22Rv1 (cell line): ENCODE measurements at regions not wholly inside any gene's neighbourhood (a gene's known extent, or its start where the extent isn't known, plus 50 kb on each side); places are given as distances from the start of the nearest gene placed in this dataset.

Source experiments
- H3K27ac ChIP-seq: fragments of 450-650 bp; 2 replicates; pipeline ENCODE4 v1.5.1; 2017
- CTCF ChIP-seq: fragments of 450-650 bp; IDR thresholded peaks from 2 replicates; pipeline ENCODE4 v1.5.1; 2017; ENCODE audit warnings: mild to moderate bottlenecking
- ZFX ChIP-seq: fragments of 450-650 bp; IDR thresholded peaks from 2 replicates; pipeline ENCODE4 v1.6.1; 2017; ENCODE audit warnings: antibody characterized with exemption, borderline replicate concordance

- TF ChIP-seq CTCF = no peak
- TF ChIP-seq ZFX = no peak
- no peak overlapping the region for H3K27ac ChIP-seq
Measured at GRCh38 chr12:90003688-90004087, 295.1 kb upstream of the ATP2B1 start.

GRCh38 chr12:90000721-90001120 is 292.1 kb upstream of the ATP2B1 start:
- H3K27ac ChIP-seq = no peak overlapping the region
- TF ChIP-seq CTCF (no peak), ZFX (no peak)

GRCh38 chr12:89999699-90000505 is 291.3 kb upstream of the ATP2B1 start:
- H3K27ac ChIP-seq = no peak overlapping the region
- TF ChIP-seq ZFX (no peak), CTCF (no peak)

- no peak for TF ChIP-seq ZFX
- no peak for TF ChIP-seq CTCF
- no peak overlapping the region for H3K27ac ChIP-seq
Measured at GRCh38 chr12:89995870-89996269, 287.2 kb upstream of the ATP2B1 start.

GRCh38 chr12:89994911-89995310 is 286.3 kb upstream of the ATP2B1 start:
- TF ChIP-seq CTCF = no peak
- TF ChIP-seq ZFX = no peak
- no peak overlapping the region for H3K27ac ChIP-seq

GRCh38 chr12:89993632-89994031 is 285.0 kb upstream of the ATP2B1 start:
- H3K27ac ChIP-seq = no peak overlapping the region
- TF ChIP-seq ZFX (no peak), CTCF (no peak)

GRCh38 chr12:89992668-89993451 is 284.2 kb upstream of the ATP2B1 start:
- H3K27ac ChIP-seq = no peak overlapping the region
- TF ChIP-seq CTCF (no peak), ZFX (no peak)
